AG10803 (cell line): ENCODE measurements at regions not wholly inside any gene's neighbourhood (a gene's known extent, or its start where the extent isn't known, plus 50 kb on each side); places are given as distances from the start of the nearest gene placed in this dataset.
"Not testable (repeated sequence)": the region's sequence is repeated elsewhere in the genome, so short reads cannot be mapped to it uniquely, and the experiment has no call there.

Experiments
- DNase-seq: peaks from one replicate; pipeline ENCODE4 v3.0.0; 2010; ENCODE audit warnings: low read depth
- H3K4me3 ChIP-seq: 2 replicates; pipeline ENCODE4 v1.5.1; 2011; ENCODE audit warnings: mild to moderate bottlenecking, low read length, control low read depth
- CTCF ChIP-seq: conservative IDR thresholded peaks from 2 replicates; pipeline ENCODE4 v1.5.1; 2011; ENCODE audit warnings: mild to moderate bottlenecking, low read length, control low read depth, inconsistent platforms

- peak; percentile 85 for DNase-seq
- H3K4me3 ChIP-seq: no peak overlapping the region
- TF ChIP-seq CTCF: no peak
These were observed 112.0 kb upstream of the NDUFV2 start for GRCh38 chr18:8990276-8991031.

GRCh38 chr18:8991155-8991554, 111.3 kb upstream of the NDUFV2 start:
- H3K4me3 ChIP-seq: no peak overlapping the region
- TF ChIP-seq CTCF: no peak
- peak; percentile 90 for DNase-seq

- not testable (repeated sequence) for H3K4me3 ChIP-seq, DNase-seq
These were observed 110.0 kb upstream of the NDUFV2 start for GRCh38 chr18:8992500-8992899.

- no peak for DNase-seq
- no peak for TF ChIP-seq CTCF
- no peak overlapping the region for H3K4me3 ChIP-seq
These were observed 107.9 kb upstream of the NDUFV2 start for GRCh38 chr18:8994603-8995002.

GRCh38 chr18:8995096-8995495, 107.4 kb upstream of the NDUFV2 start:
- no peak overlapping the region for H3K4me3 ChIP-seq
- DNase-seq: no peak
- no peak for TF ChIP-seq CTCF

GRCh38 chr18:8996771-8997432, 105.6 kb upstream of the NDUFV2 start:
- peak; percentile 50 for DNase-seq
- no peak for TF ChIP-seq CTCF
- no peak overlapping the region for H3K4me3 ChIP-seq

- no peak for TF ChIP-seq CTCF
- H3K4me3 ChIP-seq: no peak overlapping the region
- DNase-seq: no peak
These were observed 104.9 kb upstream of the NDUFV2 start for GRCh38 chr18:8997634-8998033.
